WTC11 (cell line): ENCODE measurements at regions not wholly inside any gene's neighbourhood (a gene's known extent, or its start where the extent isn't known, plus 50 kb on each side); places are given as distances from the start of the nearest gene placed in this dataset.

ENCODE experiments used
- ATAC-seq: fragments of 200-7000 bp; cut with Tn5 transposase; 2 replicates; pipeline ENCODE4 v1.10.0; 2021; ENCODE audit warnings: mild to moderate bottlenecking, moderate library complexity
- CTCF ChIA-PET: fragments of 300-600 bp; sonication (Branson Sonifier 250); formaldehyde crosslinking; loops from one replicate; lab custom pipeline; 2021; ENCODE audit warnings: antibody characterized with exemption; lab: Charles Lee
- POLR2A ChIA-PET: fragments of 350-600 bp; sonication (Branson Sonifier 250); formaldehyde crosslinking; loops from one replicate; lab custom pipeline; 2021; ENCODE audit warnings: antibody characterized with exemption; lab: Charles Lee
- DNase-seq: peaks from one replicate; pipeline ENCODE4 v3.0.0; 2021; ENCODE audit warnings: low spot score
- H3K27ac Mint-ChIP-seq: 2 replicates; pipeline ENCODE4 v1.8.0; 2021; ENCODE audit warnings: mixed read lengths
- H3K27me3 Mint-ChIP-seq: 2 replicates; pipeline ENCODE4 v1.8.0; 2021; ENCODE audit warnings: low read depth, mild to moderate bottlenecking, moderate library complexity, mixed read lengths
- H3K36me3 Mint-ChIP-seq: 2 replicates; pipeline ENCODE4 v1.8.0; 2021; ENCODE audit warnings: mixed read lengths
- H3K4me1 Mint-ChIP-seq: 2 replicates; pipeline ENCODE4 v1.8.0; 2022; ENCODE audit warnings: mixed read lengths
- H3K4me3 Mint-ChIP-seq: 2 replicates; pipeline ENCODE4 v1.8.0; 2021; ENCODE audit warnings: mild to moderate bottlenecking, moderate library complexity, mixed read lengths
- H3K9me3 Mint-ChIP-seq: 2 replicates; pipeline ENCODE4 v1.8.0; 2021; ENCODE audit warnings: mixed read lengths
- AR ChIP-seq: fragments of 250-450 bp; sonication (Bioruptor Pico); IDR thresholded peaks from 2 replicates; pipeline ENCODE4 v1.9.0; 2021; ENCODE audit warnings: mild to moderate bottlenecking
- ARID4B ChIP-seq: sonication (generic); formaldehyde crosslinking; IDR thresholded peaks from 2 replicates; pipeline ENCODE4 v1.8.0; 2023; ENCODE audit warnings: missing genetic modification reagents, mild to moderate bottlenecking, borderline replicate concordance
- E2F5 ChIP-seq: sonication (generic); formaldehyde crosslinking; IDR thresholded peaks from 2 replicates; pipeline ENCODE4 v1.8.1; 2022; ENCODE audit warnings: mild to moderate bottlenecking, moderate library complexity, missing genetic modification reagents
- GRHL2 ChIP-seq: fragments of 250-450 bp; sonication (Bioruptor Pico); IDR thresholded peaks from 2 replicates; pipeline ENCODE4 v1.8.0; 2022; ENCODE audit warnings: mild to moderate bottlenecking, moderate library complexity; ENCODE audit not compliant: insufficient replicate concordance, severe bottlenecking
- HMGA2 ChIP-seq: fragments of 250-450 bp; sonication (Bioruptor Pico); IDR thresholded peaks from 2 replicates; pipeline ENCODE4 v1.4.0; 2021; ENCODE audit warnings: mild to moderate bottlenecking, moderate library complexity
- HMGXB4 ChIP-seq: sonication (generic); formaldehyde crosslinking; IDR thresholded peaks from 2 replicates; pipeline ENCODE4 v1.8.1; 2023; ENCODE audit warnings: mild to moderate bottlenecking, moderate library complexity, missing genetic modification reagents
- IRF2 ChIP-seq: sonication (generic); formaldehyde crosslinking; IDR thresholded peaks from 2 replicates; pipeline ENCODE4 v1.8.0; 2022; ENCODE audit warnings: low read depth, missing genetic modification reagents, borderline replicate concordance
- JUN ChIP-seq: sonication (generic); formaldehyde crosslinking; IDR thresholded peaks from 2 replicates; pipeline ENCODE4 v1.8.0; 2023; ENCODE audit warnings: mild to moderate bottlenecking, missing genetic modification reagents
- MAX ChIP-seq: sonication (generic); formaldehyde crosslinking; IDR thresholded peaks from 2 replicates; pipeline ENCODE4 v1.8.0; 2022; ENCODE audit warnings: mild to moderate bottlenecking, missing genetic modification reagents
- MLX ChIP-seq: sonication (generic); formaldehyde crosslinking; IDR thresholded peaks from 2 replicates; pipeline ENCODE4 v1.8.1; 2023; ENCODE audit warnings: mild to moderate bottlenecking, missing genetic modification reagents, moderate library complexity
- MXD4 ChIP-seq: fragments of 250-450 bp; sonication (Bioruptor Pico); IDR thresholded peaks from 2 replicates; pipeline ENCODE4 v1.8.0; 2021; ENCODE audit warnings: mild to moderate bottlenecking, moderate library complexity, borderline replicate concordance
- NFATC4 ChIP-seq: fragments of 250-450 bp; sonication (Bioruptor Pico); IDR thresholded peaks from 2 replicates; pipeline ENCODE4 v1.9.0; 2021; ENCODE audit warnings: mild to moderate bottlenecking
- OVOL2 ChIP-seq: fragments of 250-450 bp; sonication (Bioruptor Pico); IDR thresholded peaks from 2 replicates; pipeline ENCODE4 v1.9.0; 2021; ENCODE audit warnings: mild to moderate bottlenecking, borderline replicate concordance
- PREB ChIP-seq: sonication (generic); formaldehyde crosslinking; IDR thresholded peaks from 2 replicates; pipeline ENCODE4 v1.8.1; 2022; ENCODE audit warnings: mild to moderate bottlenecking, missing genetic modification reagents, moderate library complexity, borderline replicate concordance
- SP1 ChIP-seq: sonication (generic); formaldehyde crosslinking; conservative IDR thresholded peaks from 2 replicates; pipeline ENCODE4 v1.8.1; 2022; ENCODE audit warnings: missing genetic modification reagents
- TCF7 ChIP-seq: sonication (generic); formaldehyde crosslinking; IDR thresholded peaks from 2 replicates; pipeline ENCODE4 v1.8.0; 2022; ENCODE audit warnings: mild to moderate bottlenecking, low read depth, missing genetic modification reagents, moderate library complexity
- TEAD1 ChIP-seq: sonication (generic); formaldehyde crosslinking; IDR thresholded peaks from 2 replicates; pipeline ENCODE4 v1.8.0; 2022; ENCODE audit warnings: mild to moderate bottlenecking, missing genetic modification reagents
- ZNF219 ChIP-seq: sonication (generic); formaldehyde crosslinking; IDR thresholded peaks from 2 replicates; pipeline ENCODE4 v1.8.0; 2023; ENCODE audit warnings: missing genetic modification reagents, mild to moderate bottlenecking, borderline replicate concordance
- ZNF263 ChIP-seq: sonication (generic); formaldehyde crosslinking; IDR thresholded peaks from 2 replicates; pipeline ENCODE4 v1.8.1; 2022; ENCODE audit warnings: low read depth, mild to moderate bottlenecking, moderate library complexity, missing genetic modification reagents
- ZNF423 ChIP-seq: fragments of 250-450 bp; sonication (Bioruptor Pico); IDR thresholded peaks from 2 replicates; pipeline ENCODE4 v2.1.2; 2022; ENCODE audit warnings: mild to moderate bottlenecking, moderate library complexity
- ZNF425 ChIP-seq: fragments of 250-450 bp; sonication (Bioruptor Pico); conservative IDR thresholded peaks from 2 replicates; pipeline ENCODE4 v1.9.0; 2021; ENCODE audit warnings: mild to moderate bottlenecking

GRCh38 chr4:130403221-130403620 lies 1307.3 kb downstream of the C4orf33 start (continued):
- TF ChIP-seq ZNF219 (CRISPR knock-in tag) (no peak), OVOL2 (CRISPR knock-in tag) (no peak), MXD4 (CRISPR knock-in tag) (no peak)

- H3K27me3 Mint-ChIP-seq: no peaks in the 10 kb centered on the region
- POLR2A ChIA-PET: no interaction called here
- H3K9me3 Mint-ChIP-seq: no peaks in the 10 kb centered on the region
- DNase-seq (no peak), ATAC-seq (no peak)
- no peaks in the 10 kb centered on the region for H3K4me1 Mint-ChIP-seq
- CTCF ChIA-PET: no interaction called here
- H3K27ac Mint-ChIP-seq: no peak overlapping the region
- H3K36me3 Mint-ChIP-seq: no peaks in the 10 kb centered on the region
- no peak for TF ChIP-seq NFATC4 (CRISPR knock-in tag)
- no peak for TF ChIP-seq TEAD1 (CRISPR knock-in tag)
- no peak for TF ChIP-seq AR (CRISPR knock-in tag)
- no peak for TF ChIP-seq SP1 (CRISPR knock-in tag)
- TF ChIP-seq OVOL2 (CRISPR knock-in tag): no peak
- no peak for TF ChIP-seq TCF7 (CRISPR knock-in tag)
- TF ChIP-seq IRF2: no peak
- no peak for TF ChIP-seq PREB (CRISPR knock-in tag)
- no peak for TF ChIP-seq E2F5
- TF ChIP-seq MAX (CRISPR knock-in tag): no peak
- TF ChIP-seq ZNF263: no peak
- TF ChIP-seq GRHL2 (CRISPR knock-in tag): no peak
- no peak for TF ChIP-seq JUN (CRISPR knock-in tag)
- no peak for TF ChIP-seq ZNF425
- TF ChIP-seq MLX (CRISPR knock-in tag): no peak
- TF ChIP-seq ZNF423 (CRISPR knock-in tag): no peak
- TF ChIP-seq ARID4B: no peak
- TF ChIP-seq HMGA2: no peak
- TF ChIP-seq HMGXB4 (CRISPR knock-in tag): no peak
- TF ChIP-seq, all 79 proteins: peak for 0
- H3K4me3 Mint-ChIP-seq: no peak overlapping the region
These were observed 1320.3 kb downstream of the C4orf33 start for GRCh38 chr4:130416228-130416627.
